Nucleus accumbens (tissue), 56 donors: ENCODE measurements at regions not wholly inside any gene's neighbourhood (a gene's known extent, or its start where the extent isn't known, plus 50 kb on each side); places are given as distances from the start of the nearest gene placed in this dataset.

Source experiments
- DNase-seq, 56 donors: peaks; one replicate each; lab custom pipeline; 2025; lab: John Stamatoyannopoulos, UW

DNA sequence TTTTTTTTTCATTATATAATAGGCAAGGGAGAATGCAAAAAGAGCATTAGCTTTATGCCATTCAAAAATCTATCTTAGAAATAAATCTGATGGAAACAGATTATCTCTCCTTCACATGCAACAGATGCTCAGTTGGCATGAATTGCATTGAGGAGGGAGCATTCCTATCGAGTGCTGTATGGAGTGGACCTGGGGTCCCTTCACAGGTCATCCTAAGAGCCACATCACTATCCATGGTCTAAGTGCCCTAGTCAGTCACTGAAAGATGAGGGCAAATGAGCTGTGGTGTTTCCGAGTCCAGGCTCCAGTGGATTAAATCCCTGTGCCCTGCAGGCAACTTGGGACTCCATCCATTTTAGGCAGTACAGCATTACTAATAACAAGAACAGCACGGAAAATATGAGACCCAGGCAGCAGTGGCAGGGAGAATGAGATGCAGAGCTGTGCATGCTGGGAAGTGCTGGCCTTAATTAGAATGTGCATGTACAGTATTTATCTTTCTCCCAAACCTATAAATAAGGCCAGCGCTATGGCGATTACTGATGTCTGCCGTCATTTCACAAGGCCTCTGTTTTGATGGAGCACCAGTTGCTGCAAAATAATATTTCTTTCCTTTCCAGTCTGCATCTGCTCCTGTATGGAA, 512.3 kb upstream of the PLXNA2 start:
- DNase-seq: no peak

DNA sequence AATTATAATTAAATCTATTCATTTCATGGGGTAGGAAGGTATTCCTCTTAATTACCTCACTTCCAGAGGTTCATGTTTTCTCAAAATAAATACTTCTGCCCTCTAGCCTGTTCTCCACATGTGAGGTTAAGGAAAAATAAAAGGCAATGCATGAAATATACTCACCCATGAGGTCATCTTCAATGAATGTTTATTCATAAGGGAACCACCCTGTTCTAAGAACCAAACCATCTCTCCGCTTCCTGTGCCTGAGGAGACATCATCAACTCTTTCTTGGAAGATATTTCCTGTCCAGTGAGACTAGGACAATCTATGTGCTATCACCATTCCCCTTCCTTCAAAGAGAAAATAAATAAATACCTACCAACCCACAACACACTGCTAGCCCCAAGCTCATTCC, 513.7 kb upstream of the PLXNA2 start:
- no peak for DNase-seq

GRCh38 chr1:208759255-208759654, 515.1 kb upstream of the PLXNA2 start:
- DNase-seq: no peak

DNA sequence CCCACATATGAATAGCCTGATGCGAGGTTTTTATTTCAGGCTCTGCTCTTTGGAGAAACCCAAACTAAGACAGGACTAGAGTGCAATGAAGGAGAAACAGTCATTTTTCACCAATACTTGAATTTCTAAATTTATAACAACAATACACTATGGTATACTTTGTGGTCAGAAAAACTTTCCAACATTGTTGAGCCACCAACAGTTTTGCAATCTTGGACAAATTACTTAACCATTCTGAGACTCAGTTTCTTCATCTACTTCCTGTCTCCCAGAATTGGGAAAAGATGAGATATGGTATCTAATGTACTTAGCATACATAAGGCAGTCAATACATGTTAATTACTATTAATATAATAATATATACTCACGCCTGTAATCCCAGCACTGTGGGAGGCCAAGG, 519.8 kb upstream of the PLXNA2 start:
- no peak for DNase-seq

DNA sequence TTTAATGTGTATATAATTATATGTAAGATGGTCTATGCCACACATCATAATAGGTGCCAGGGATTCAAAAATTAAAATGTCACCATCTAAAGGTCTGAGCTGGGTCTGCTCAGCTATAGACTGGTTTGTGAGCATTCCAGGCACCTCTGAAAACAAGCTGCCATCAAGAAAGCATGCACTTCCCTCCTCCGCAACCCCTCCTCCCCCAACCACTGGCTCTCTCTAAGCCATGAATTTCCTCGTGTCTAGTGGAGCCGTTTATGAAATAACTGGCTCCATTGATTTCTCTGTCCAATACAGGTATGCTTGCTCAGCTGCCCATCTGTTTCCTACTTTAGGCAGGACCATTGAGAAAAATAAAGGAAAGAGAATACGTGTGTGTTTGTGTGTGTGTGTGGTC, 522.6 kb upstream of the PLXNA2 start:
- DNase-seq: no peak

GRCh38 chr1:208767816-208768215, 523.6 kb upstream of the PLXNA2 start:
- DNase-seq: no peak

DNA sequence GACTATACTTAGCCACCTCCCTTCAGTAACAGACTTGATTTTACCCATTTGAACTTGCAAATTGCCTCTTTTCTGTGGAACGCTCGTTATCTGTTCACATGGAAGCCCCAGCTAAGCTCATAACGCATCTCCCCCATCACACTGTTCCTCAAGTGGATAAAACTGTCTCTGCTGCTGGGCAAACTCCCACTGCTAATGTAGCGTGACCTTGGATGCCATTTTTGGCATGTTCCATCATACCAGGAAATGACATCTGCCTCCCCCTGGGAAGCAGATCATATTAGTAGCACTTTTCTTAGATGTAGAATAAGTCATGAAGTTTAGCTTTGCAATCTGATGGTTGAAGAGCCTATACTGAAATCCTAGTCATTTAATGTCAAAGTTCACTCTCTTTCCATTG, 528.7 kb upstream of the PLXNA2 start:
- DNase-seq: no peak

GRCh38 chr1:208775841-208776240, 531.7 kb upstream of the PLXNA2 start:
- DNase-seq: no peak

DNA sequence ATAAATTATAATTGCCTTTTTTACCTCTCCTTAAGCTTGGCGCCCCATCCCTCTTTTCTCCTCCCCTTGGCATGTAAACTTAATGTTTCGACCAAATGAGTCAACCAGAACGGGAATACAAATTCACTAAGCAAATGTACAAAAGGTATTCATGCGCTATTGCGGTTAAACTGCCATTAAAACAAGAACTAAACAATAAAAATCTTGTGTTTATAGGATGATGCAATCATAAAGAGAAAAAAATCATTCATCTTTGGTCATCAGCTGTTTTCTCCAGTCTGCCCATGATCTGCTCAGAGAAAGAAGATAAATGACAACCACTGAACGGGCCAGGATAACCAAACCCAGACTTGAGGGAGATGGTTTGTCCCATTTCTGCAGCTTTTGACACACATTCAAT, 534.2 kb upstream of the PLXNA2 start:
- DNase-seq: no peak

DNA sequence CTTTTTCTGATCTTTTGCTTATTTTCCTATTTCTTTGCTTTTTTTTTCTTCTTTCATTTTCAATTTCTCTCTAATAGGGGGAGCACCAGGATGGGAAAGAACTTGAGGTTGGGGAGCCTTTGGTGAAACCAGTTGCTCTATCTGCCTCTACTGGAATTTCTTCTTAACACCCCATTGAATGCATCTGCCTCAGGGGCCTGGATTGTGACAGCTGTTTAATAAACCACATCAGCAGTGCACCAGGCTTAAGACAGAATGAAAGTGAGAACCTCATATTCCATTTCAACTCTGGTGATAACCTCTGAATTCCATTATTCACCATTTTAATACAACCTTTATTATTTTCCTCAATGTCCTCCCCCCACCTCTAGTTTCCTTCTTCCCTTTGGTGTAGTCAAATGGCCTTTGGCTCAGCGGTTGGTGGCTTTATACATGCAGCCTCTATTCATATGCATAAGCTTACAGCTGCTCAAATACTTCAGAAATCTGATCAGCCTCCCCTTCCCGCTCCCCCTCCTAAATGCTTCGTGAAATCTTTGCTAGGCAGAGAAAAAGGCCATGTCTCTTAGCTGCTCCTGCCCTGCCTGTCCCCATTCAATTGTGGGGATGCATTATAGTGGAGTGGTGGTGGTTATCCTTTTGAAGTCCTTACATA, 537.3 kb upstream of the PLXNA2 start:
- no peak for DNase-seq

- DNase-seq: no peak
Observed at GRCh38 chr1:208782186-208782585, 538.0 kb upstream of the PLXNA2 start.

DNA sequence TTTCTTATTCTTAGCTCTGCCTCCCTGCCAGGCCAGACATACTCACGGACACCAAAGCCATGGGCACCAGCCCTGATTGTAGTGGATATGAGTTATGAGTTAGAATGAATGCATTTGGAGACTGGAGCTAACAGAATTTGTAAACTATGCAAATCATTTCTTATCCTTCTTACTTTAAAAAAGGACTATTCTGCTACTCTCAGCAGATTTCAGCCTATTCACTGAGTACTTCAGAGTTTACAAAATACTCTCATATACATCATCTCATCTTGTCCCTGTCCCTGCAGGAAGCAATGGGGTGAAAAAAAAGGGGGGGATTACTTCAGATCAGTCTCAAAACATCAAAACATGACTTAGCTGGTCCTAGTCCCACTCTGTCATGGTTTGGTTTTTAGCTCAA, 541.4 kb upstream of the PLXNA2 start:
- DNase-seq: no peak

- no peak for DNase-seq
Observed at GRCh38 chr1:208787219-208787618, 543.0 kb upstream of the PLXNA2 start.

GRCh38 chr1:208788013-208788540, 543.9 kb upstream of the PLXNA2 start:
- DNase-seq: no peak

DNA sequence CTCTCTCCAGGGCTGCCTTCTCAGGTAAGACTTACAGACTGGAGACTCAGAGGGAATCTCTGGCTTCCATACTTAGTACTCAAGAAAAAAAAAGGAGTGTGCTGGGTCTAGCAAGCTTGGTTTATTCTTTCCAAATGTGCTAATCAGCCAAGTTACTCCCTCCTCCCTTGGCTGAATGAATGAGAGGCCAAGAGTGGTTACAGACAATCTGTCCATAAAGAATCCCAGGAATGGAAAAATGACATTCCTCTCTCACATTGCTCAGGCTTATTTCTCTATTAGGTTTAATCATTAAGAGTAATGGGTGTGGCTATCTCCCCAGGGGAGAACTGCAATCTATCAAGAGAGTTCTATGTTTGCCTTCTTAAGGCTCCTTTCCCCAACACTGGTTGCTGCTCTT, 547.3 kb upstream of the PLXNA2 start:
- DNase-seq: no peak

- no peak for DNase-seq
Observed at GRCh38 chr1:208793861-208794345, 549.7 kb upstream of the PLXNA2 start.

GRCh38 chr1:208799186-208799585, 555.0 kb upstream of the PLXNA2 start:
- no peak for DNase-seq

DNA sequence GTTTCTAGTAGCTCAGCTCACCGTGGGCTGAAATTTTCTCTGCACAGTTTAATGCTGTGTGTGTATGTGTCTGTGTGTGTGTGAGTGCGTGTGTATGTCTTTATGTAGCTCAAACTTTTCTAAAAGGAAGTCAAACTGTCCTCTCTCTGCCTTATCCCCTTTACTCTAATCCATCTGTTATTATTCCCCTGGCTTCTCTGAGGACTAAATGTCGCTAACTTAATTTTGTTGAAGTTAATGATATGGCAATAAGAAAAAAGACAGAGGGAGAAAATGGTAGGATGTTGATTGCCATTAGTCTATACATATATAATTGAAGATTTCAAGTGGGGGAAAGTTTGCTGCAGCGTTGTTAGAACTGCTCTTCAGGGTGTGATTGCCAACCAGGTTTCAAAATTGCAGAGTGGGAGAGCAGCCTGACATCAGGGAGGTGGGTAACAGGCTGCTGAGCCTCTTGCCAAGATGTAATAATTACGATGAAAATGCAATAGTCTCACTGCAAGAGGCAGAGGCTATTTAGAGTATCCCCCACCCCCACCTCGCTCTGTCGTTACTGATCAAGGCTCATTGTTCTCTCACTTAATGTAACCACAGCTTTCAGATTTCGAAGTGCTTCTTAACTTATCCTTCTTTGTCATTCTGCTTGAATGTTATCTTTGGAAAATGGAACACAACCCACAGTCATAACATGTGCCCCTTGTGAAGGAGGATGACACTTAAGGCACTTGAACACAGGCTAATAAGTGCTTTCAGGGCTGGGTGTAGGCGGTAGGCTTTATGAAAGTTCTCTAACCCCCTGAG, 559.0 kb upstream of the PLXNA2 start:
- peak in 25 of 56 donors; percentile 17 to 80 (median 35) for DNase-seq

DNA sequence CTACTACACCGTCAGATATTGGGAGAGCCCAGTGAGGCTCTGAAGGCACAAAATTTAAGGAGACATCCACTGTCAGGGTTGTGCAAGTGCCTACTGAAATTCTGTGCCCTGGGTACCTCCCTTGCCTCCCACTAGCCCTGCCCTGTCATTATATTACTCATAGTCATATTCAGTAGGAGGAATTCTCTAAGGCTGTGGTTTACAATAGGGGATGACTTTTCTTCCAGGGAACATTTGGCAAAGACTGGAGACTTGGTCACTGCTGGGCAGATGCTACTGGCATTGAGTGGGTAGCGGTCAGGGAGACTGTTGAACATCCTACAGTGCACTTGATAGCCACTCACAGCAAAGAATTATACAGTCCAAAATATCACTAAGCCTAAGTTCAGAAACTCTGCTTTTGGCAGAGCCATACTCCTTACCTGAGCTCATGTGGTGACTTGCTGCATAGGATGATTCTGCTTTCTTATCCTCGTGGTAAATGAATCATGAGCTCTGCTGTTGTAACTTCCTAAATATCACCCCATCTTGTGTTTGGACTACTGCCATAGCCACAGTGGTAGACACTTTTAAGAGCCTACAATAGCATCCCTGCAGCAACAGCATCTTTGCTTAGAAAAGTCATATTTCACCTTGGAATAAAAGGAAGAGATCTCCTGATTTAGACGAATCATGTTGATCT, 563.4 kb upstream of the PLXNA2 start:
- peak in 7 of 56 donors; percentile 10 to 47 (median 35) for DNase-seq

DNA sequence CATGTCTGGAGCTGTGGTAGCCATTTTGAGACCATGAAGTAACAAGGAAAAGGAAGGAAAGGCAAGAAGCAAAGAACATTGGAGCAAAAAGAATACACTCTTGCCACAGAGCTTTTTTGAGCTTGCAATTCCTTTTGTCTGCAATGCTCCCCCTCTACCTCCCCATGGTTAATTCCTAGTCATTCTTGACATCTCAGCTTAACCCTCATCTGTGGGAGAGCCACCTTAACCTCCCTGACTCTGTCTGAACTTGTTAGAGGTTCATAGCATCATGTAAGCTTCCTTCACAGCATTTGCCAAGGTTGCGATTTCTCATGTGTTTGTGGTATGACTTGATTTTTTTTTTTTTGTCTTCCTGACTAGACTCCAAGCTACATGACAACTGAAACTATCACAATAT, 564.1 kb upstream of the PLXNA2 start:
- no peak for DNase-seq

- DNase-seq: no peak
Observed at GRCh38 chr1:208809876-208810275, 565.7 kb upstream of the PLXNA2 start.
